Endodermal cell (in vitro differentiated cells): ENCODE measurements at regions not wholly inside any gene's neighbourhood (a gene's known extent, or its start where the extent isn't known, plus 50 kb on each side); places are given as distances from the start of the nearest gene placed in this dataset.

Experiments used
- DNase-seq: peaks from one replicate; pipeline ENCODE4 v3.0.0-alpha.2; 2017
- H3K27ac ChIP-seq: 2 replicates; pipeline ENCODE4 v1.5.1; 2013; ENCODE audit warnings: mild to moderate bottlenecking, low read depth, low read length, moderate library complexity
- H3K27me3 ChIP-seq: 2 replicates; pipeline ENCODE4 v1.6.1; 2013; ENCODE audit warnings: mild to moderate bottlenecking, low read length, moderate library complexity; ENCODE audit not compliant: insufficient read depth, control insufficient read depth, poor library complexity, severe bottlenecking
- H3K36me3 ChIP-seq: 2 replicates; pipeline ENCODE4 v1.7.0; 2013; ENCODE audit warnings: mild to moderate bottlenecking, low read length, moderate library complexity; ENCODE audit not compliant: control insufficient read depth, insufficient read depth
- H3K4me1 ChIP-seq: one replicate; pipeline ENCODE4 v1.7.0; 2013; ENCODE audit warnings: low read length; ENCODE audit not compliant: control insufficient read depth, insufficient read depth
- H3K4me3 ChIP-seq: 2 replicates; pipeline ENCODE4 v1.5.1; 2013; ENCODE audit warnings: mild to moderate bottlenecking, low read length, moderate library complexity
- H3K9ac ChIP-seq: 2 replicates; pipeline ENCODE4 v1.6.1; 2013; ENCODE audit warnings: mild to moderate bottlenecking, low read length, moderate library complexity; ENCODE audit not compliant: poor library complexity, severe bottlenecking; ENCODE audit errors: extremely low read depth
- H3K9me3 ChIP-seq: 2 replicates; pipeline ENCODE4 v1.6.1; 2013; ENCODE audit warnings: mild to moderate bottlenecking, low read length, moderate library complexity; ENCODE audit not compliant: control insufficient read depth
- H3K27ac Mint-ChIP-seq: 2 replicates; pipeline ENCODE4 v1.8.0; 2020; ENCODE audit warnings: mixed read lengths
- H3K27me3 Mint-ChIP-seq: 2 replicates; pipeline ENCODE4 v1.8.0; 2021; ENCODE audit warnings: mild to moderate bottlenecking, mixed read lengths; ENCODE audit not compliant: insufficient read depth
- H3K36me3 Mint-ChIP-seq: 2 replicates; pipeline ENCODE4 v1.8.0; 2020; ENCODE audit warnings: low read depth, mixed read lengths
- H3K4me1 Mint-ChIP-seq: 2 replicates; pipeline ENCODE4 v1.8.0; 2020; ENCODE audit warnings: mixed read lengths
- H3K4me3 Mint-ChIP-seq: 2 replicates; pipeline ENCODE4 v1.8.0; 2020; ENCODE audit warnings: mild to moderate bottlenecking, moderate library complexity, mixed read lengths
- H3K9me3 Mint-ChIP-seq: 2 replicates; pipeline ENCODE4 v1.8.0; 2020; ENCODE audit warnings: mild to moderate bottlenecking, mixed read lengths
- CTCF ChIP-seq: fragments of 200-600 bp; sonication (generic); conservative IDR thresholded peaks from 2 replicates; pipeline ENCODE4 v1.5.0; 2021; ENCODE audit warnings: antibody characterized with exemption, mild to moderate bottlenecking
- WGBS, 2 experiments: methylation state at CpG; one replicate each; pipeline versions ENCODE4 v1.1.5 to v1.1.7; 2013; ENCODE audit warnings: missing lambda C conversion rate in 2 of 2, mixed read lengths in 1 of 2; ENCODE audit not compliant: insufficient coverage in 1 of 2, insufficient read length in 1 of 2; 5-methylcytosine and 5-hydroxymethylcytosine counted together

GRCh38 chr12:58086006-58086405 is 144.6 kb downstream of the ATP23 start:
- H3K4me3 Mint-ChIP-seq = no peak overlapping the region
- H3K4me1 Mint-ChIP-seq = peaks cover 10% of the 10 kb centered on the region
- H3K4me3 ChIP-seq = no peak overlapping the region
- no peak for TF ChIP-seq CTCF
- no peaks in the 10 kb centered on the region for H3K36me3 ChIP-seq
- peaks cover 9% of the 10 kb centered on the region for H3K9me3 ChIP-seq
- no peak overlapping the region for H3K27ac Mint-ChIP-seq
- H3K4me1 ChIP-seq = no peaks in the 10 kb centered on the region
- H3K27me3 ChIP-seq = no peaks in the 10 kb centered on the region
- H3K27me3 Mint-ChIP-seq = peaks cover 6% of the 10 kb centered on the region
- no peak for DNase-seq
- H3K9ac ChIP-seq = no peak overlapping the region
- no peak overlapping the region for H3K27ac ChIP-seq
- no peaks in the 10 kb centered on the region for H3K36me3 Mint-ChIP-seq
- H3K9me3 Mint-ChIP-seq = peaks cover 16% of the 10 kb centered on the region
- 85% methylated on average over 2 of the region's 2 CpGs; no CpG with 5 or more reads in 1 of the 2 experiments for WGBS, 2 experiments

- H3K4me3 ChIP-seq = no peak overlapping the region
- no peaks in the 10 kb centered on the region for H3K4me1 ChIP-seq
- Mint-ChIP-seq H3K4me3 (no peak overlapping the region), H3K4me1 (peaks cover 10% of the 10 kb centered on the region), H3K27ac (no peak overlapping the region), H3K36me3 (no peaks in the 10 kb centered on the region), H3K27me3 (peaks cover 6% of the 10 kb centered on the region), H3K9me3 (peaks cover 22% of the 10 kb centered on the region)
- H3K27ac ChIP-seq = no peak overlapping the region
- no peaks in the 10 kb centered on the region for H3K36me3 ChIP-seq
- no peak for TF ChIP-seq CTCF
- H3K27me3 ChIP-seq = no peaks in the 10 kb centered on the region
- peaks cover 9% of the 10 kb centered on the region for H3K9me3 ChIP-seq
- 93% methylated on average over 3 to 6 of the region's 6 CpGs for WGBS, 2 experiments
- no peak overlapping the region for H3K9ac ChIP-seq
- no peak for DNase-seq
Measured at GRCh38 chr12:58086930-58087329, 145.6 kb downstream of the ATP23 start.

- Mint-ChIP-seq H3K4me1 (peaks cover 10% of the 10 kb centered on the region), H3K4me3 (no peak overlapping the region), H3K27me3 (peaks cover 6% of the 10 kb centered on the region), H3K9me3 (peaks cover 22% of the 10 kb centered on the region), H3K36me3 (no peaks in the 10 kb centered on the region), H3K27ac (no peak overlapping the region)
- Histone ChIP-seq H3K4me1 (no peaks in the 10 kb centered on the region), H3K9ac (no peak overlapping the region), H3K4me3 (no peak overlapping the region), H3K27me3 (no peaks in the 10 kb centered on the region), H3K36me3 (no peaks in the 10 kb centered on the region), H3K27ac (no peak overlapping the region), H3K9me3 (peaks cover 9% of the 10 kb centered on the region)
- DNase-seq = peak; percentile 76
- 65 to 74% methylated on average over 8 to 11 of the region's 11 CpGs for WGBS, 2 experiments
- TF ChIP-seq CTCF = no peak
Measured at GRCh38 chr12:58087423-58088127, 146.2 kb downstream of the ATP23 start.
